ENCODE measurements at regions not wholly inside any gene's neighbourhood (a gene's known extent, or its start where the extent isn't known, plus 50 kb on each side); places are given as distances from the start of the nearest gene placed in this dataset.

GRCh38 chr5:67997148-67997547 lies 218.4 kb upstream of the PIK3R1 start:
- no peaks in the 10 kb centered on the region for H4K20me1 ChIP-seq (ENCODE audit: insufficient read depth)
- no peaks in the 10 kb centered on the region for H3K36me3 ChIP-seq (ENCODE audit: low read depth)
- H3K9me2 ChIP-seq (ENCODE audit: insufficient read depth): 0 out of 2 replicates have a peak, but pooled peaks cover 6% of the 10 kb centered on the region
- TF ChIP-seq CTCF (conservative IDR thresholded peaks at IDR 0.05) (no peak), EZH2 (IDR thresholded peaks at IDR 0.05; ENCODE audit: low read depth) (no peak)
- intact Hi-C loops (cut with micrococcal nuclease; ENCODE audit: unreplicated experiment): no loop called here
- no peak overlapping the region for H3K4me2 ChIP-seq
- BruUV-seq (replicated peaks): no TSS peak
- H3K4me1 ChIP-seq (replicated peaks; ENCODE audit: insufficient read depth): no peaks in the 10 kb centered on the region
- ChIA-PET POLR2A (ENCODE audit: unreplicated experiment) (no interaction called here), CTCF (no interaction called here)
- no peak overlapping the region for H3K27ac ChIP-seq
- no peak for DNase-seq
- no peaks in the 10 kb centered on the region for H3K9me3 ChIP-seq (ENCODE audit: insufficient read depth, low read depth)
- no peak overlapping the region for H2AFZ ChIP-seq
- no peaks in the 10 kb centered on the region for H3K79me2 ChIP-seq (ENCODE audit: low read depth)
- no peaks in the 10 kb centered on the region for H3K27me3 ChIP-seq (ENCODE audit: insufficient read depth, low read depth)
- H3F3A ChIP-seq (ENCODE audit: insufficient read depth, low read depth): no peaks in the 10 kb centered on the region
- H3K4me3 ChIP-seq: no peak overlapping the region

GRCh38 chr5:67996596-67996995 lies 219.0 kb upstream of the PIK3R1 start:
- no peak overlapping the region for H2AFZ ChIP-seq
- H3K4me2 ChIP-seq: no peak overlapping the region
- BruUV-seq (replicated peaks): no TSS peak
- TF ChIP-seq EZH2 (IDR thresholded peaks at IDR 0.05; ENCODE audit: low read depth) (no peak), CTCF (conservative IDR thresholded peaks at IDR 0.05) (no peak)
- H3K27ac ChIP-seq: no peak overlapping the region
- no peak for DNase-seq
- H3K9me3 ChIP-seq (ENCODE audit: insufficient read depth, low read depth): no peaks in the 10 kb centered on the region
- no peaks in the 10 kb centered on the region for H3K4me1 ChIP-seq (replicated peaks; ENCODE audit: insufficient read depth)
- no peaks in the 10 kb centered on the region for H3K27me3 ChIP-seq (ENCODE audit: insufficient read depth, low read depth)
- H3K9me2 ChIP-seq (ENCODE audit: insufficient read depth): 0 out of 2 replicates have a peak, but pooled peaks cover 6% of the 10 kb centered on the region
- POLR2A ChIA-PET (ENCODE audit: unreplicated experiment): no interaction called here
- no peaks in the 10 kb centered on the region for H3F3A ChIP-seq (ENCODE audit: insufficient read depth, low read depth)
- CTCF ChIA-PET: no interaction called here
- no peaks in the 10 kb centered on the region for H3K36me3 ChIP-seq (ENCODE audit: low read depth)
- H3K4me3 ChIP-seq: no peak overlapping the region
- no peaks in the 10 kb centered on the region for H3K79me2 ChIP-seq (ENCODE audit: low read depth)
- intact Hi-C loops (cut with micrococcal nuclease; ENCODE audit: unreplicated experiment): no loop called here
- no peaks in the 10 kb centered on the region for H4K20me1 ChIP-seq (ENCODE audit: insufficient read depth)

GRCh38 chr5:67992923-67993322 lies 222.6 kb upstream of the PIK3R1 start:
- H3K4me1 ChIP-seq (replicated peaks; ENCODE audit: insufficient read depth): no peaks in the 10 kb centered on the region
- TF ChIP-seq CTCF (conservative IDR thresholded peaks at IDR 0.05) (no peak), EZH2 (IDR thresholded peaks at IDR 0.05; ENCODE audit: low read depth) (no peak)
- CTCF ChIA-PET: no interaction called here

More at GRCh38 chr5:67992923-67993322, 222.6 kb upstream of the PIK3R1 start:
- Histone ChIP-seq H4K20me1 (ENCODE audit: insufficient read depth) (no peaks in the 10 kb centered on the region), H3K36me3 (ENCODE audit: low read depth) (no peaks in the 10 kb centered on the region), H3K27ac (no peak overlapping the region), H2AFZ (no peak overlapping the region), H3F3A (ENCODE audit: insufficient read depth, low read depth) (no peaks in the 10 kb centered on the region), H3K79me2 (ENCODE audit: low read depth) (no peaks in the 10 kb centered on the region), H3K9me3 (ENCODE audit: insufficient read depth, low read depth) (no peaks in the 10 kb centered on the region), H3K4me3 (no peak overlapping the region), H3K27me3 (ENCODE audit: insufficient read depth, low read depth) (no peaks in the 10 kb centered on the region), H3K4me2 (no peak overlapping the region), H3K9me2 (ENCODE audit: insufficient read depth) (0 out of 2 replicates have a peak, but pooled peaks cover 6% of the 10 kb centered on the region)
- POLR2A ChIA-PET (ENCODE audit: unreplicated experiment): no interaction called here
- intact Hi-C loops (cut with micrococcal nuclease; ENCODE audit: unreplicated experiment): no loop called here
- no TSS peak for BruUV-seq (replicated peaks)
- no peak for DNase-seq
